ENCODE measurements at regions not wholly inside any gene's neighbourhood (a gene's known extent, or its start where the extent isn't known, plus 50 kb on each side); places are given as distances from the start of the nearest gene placed in this dataset.

DNA sequence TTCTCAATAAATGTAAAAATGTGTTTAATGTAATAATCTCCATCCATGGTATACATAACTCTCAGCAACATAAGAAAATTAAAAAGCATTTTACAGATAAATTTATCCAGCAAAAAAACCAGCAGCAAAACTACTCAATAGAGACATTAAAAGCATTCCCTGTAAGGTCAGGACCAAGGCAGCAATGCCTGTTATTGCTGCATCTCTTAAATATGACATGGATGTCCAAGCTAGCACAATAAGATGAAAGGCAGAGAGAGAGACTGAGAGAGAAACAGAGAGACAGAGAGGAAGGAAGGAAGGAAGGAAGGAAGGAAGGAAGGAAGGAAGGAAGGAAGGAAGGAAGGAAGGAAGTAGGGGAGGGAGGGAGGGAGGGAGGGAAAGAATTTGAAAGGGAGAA, 289.0 kb upstream of the PAPPA start:
- no peaks in the 10 kb centered on the region for H3K9me1 ChIP-seq (ENCODE audit: control insufficient read depth, extremely low read depth, insufficient read depth, low read length)
- no peak for FAIRE-seq
- no peaks in the 10 kb centered on the region for H3K27me3 ChIP-seq (ENCODE audit: control insufficient read depth, extremely low read depth, insufficient read depth, low read length)
- no peak overlapping the region for H3K27ac ChIP-seq (ENCODE audit: control insufficient read depth, insufficient read depth, low read length)
- no peak overlapping the region for H3K9ac ChIP-seq (ENCODE audit: control insufficient read depth, extremely low read depth, insufficient read depth, low read length)
- H3K79me2 ChIP-seq (ENCODE audit: control insufficient read depth, insufficient read depth, low read length) = no peaks in the 10 kb centered on the region
- H4K20me1 ChIP-seq (ENCODE audit: control insufficient read depth, extremely low read depth, insufficient read depth, low read length) = no peaks in the 10 kb centered on the region
- H3K9me3 ChIP-seq (ENCODE audit: control insufficient read depth, low read depth, low read length) = no peaks in the 10 kb centered on the region
- dilution Hi-C loops (cut with MboI; ENCODE audit: extremely low pct_ligation_motif_present, low sequenced_read_pairs) = no loop called here
- H2AFZ ChIP-seq (ENCODE audit: control insufficient read depth, low read length) = no peak overlapping the region
- no peak for DNase-seq (ENCODE audit: low read depth, low spot score)
- H3K4me3 ChIP-seq (ENCODE audit: control insufficient read depth in 2 of 3, extremely low read depth in 1 of 3, insufficient read depth in 2 of 3, low read depth in 1 of 3, low read length in 3 of 3) = no peak overlapping the region
- TF ChIP-seq, protein P1, sequence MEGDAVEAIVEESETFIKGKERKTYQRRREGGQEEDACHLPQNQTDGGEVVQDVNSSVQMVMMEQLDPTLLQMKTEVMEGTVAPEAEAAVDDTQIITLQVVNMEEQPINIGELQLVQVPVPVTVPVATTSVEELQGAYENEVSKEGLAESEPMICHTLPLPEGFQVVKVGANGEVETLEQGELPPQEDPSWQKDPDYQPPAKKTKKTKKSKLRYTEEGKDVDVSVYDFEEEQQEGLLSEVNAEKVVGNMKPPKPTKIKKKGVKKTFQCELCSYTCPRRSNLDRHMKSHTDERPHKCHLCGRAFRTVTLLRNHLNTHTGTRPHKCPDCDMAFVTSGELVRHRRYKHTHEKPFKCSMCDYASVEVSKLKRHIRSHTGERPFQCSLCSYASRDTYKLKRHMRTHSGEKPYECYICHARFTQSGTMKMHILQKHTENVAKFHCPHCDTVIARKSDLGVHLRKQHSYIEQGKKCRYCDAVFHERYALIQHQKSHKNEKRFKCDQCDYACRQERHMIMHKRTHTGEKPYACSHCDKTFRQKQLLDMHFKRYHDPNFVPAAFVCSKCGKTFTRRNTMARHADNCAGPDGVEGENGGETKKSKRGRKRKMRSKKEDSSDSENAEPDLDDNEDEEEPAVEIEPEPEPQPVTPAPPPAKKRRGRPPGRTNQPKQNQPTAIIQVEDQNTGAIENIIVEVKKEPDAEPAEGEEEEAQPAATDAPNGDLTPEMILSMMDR (optimal IDR thresholded peaks at IDR 0.05 in 1 of 3, IDR thresholded peaks at IDR 0.05 in 1 of 3, conservative IDR thresholded peaks at IDR 0.05 in 1 of 3; ENCODE audit: extremely low read depth in 1 of 3, insufficient read depth in 2 of 3, low read length in 3 of 3) = no peak
- no peak for TF ChIP-seq EZH2 (IDR thresholded peaks at IDR 0.05; ENCODE audit: low read length)
- H3K4me1 ChIP-seq (ENCODE audit: control insufficient read depth, extremely low read depth, insufficient read depth, low read length) = no peaks in the 10 kb centered on the region
- H3K36me3 ChIP-seq (ENCODE audit: control insufficient read depth in 2 of 2, extremely low read depth in 1 of 2, insufficient read depth in 2 of 2, low read length in 2 of 2) = no peaks in the 10 kb centered on the region
- H3K4me2 ChIP-seq (ENCODE audit: control insufficient read depth, extremely low read depth, insufficient read depth, low read depth, low read length) = no peak overlapping the region

DNA sequence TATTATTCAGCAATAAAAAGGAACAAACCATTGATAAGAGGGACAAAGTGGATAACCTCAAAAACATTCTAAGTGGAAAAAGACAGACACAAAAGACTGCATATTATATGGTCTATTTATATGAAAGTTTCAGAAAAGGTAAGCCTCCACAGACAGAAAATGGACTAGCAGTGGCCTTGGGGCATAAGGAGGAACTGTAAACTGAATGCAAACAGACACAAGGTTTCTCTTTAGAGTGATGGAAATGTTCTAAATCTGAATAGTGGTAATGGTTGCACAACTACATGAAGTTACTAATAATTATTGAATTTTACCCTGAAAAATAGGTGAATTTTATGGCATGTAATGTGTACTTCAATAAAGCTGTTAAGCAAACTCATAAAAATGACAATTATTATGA, 286.3 kb upstream of the PAPPA start:
- DNase-seq (ENCODE audit: low read depth, low spot score) = no peak
- Histone ChIP-seq H3K27me3 (ENCODE audit: control insufficient read depth, extremely low read depth, insufficient read depth, low read length) (no peaks in the 10 kb centered on the region), H2AFZ (ENCODE audit: control insufficient read depth, low read length) (no peak overlapping the region), H3K4me2 (ENCODE audit: control insufficient read depth, extremely low read depth, insufficient read depth, low read depth, low read length) (no peak overlapping the region), H3K9me3 (ENCODE audit: control insufficient read depth, low read depth, low read length) (no peaks in the 10 kb centered on the region), H3K79me2 (ENCODE audit: control insufficient read depth, insufficient read depth, low read length) (no peaks in the 10 kb centered on the region), H3K36me3 (ENCODE audit: control insufficient read depth in 2 of 2, extremely low read depth in 1 of 2, insufficient read depth in 2 of 2, low read length in 2 of 2) (no peaks in the 10 kb centered on the region), H3K9me1 (ENCODE audit: control insufficient read depth, extremely low read depth, insufficient read depth, low read length) (no peaks in the 10 kb centered on the region), H4K20me1 (ENCODE audit: control insufficient read depth, extremely low read depth, insufficient read depth, low read length) (no peaks in the 10 kb centered on the region), H3K27ac (ENCODE audit: control insufficient read depth, insufficient read depth, low read length) (no peak overlapping the region), H3K9ac (ENCODE audit: control insufficient read depth, extremely low read depth, insufficient read depth, low read length) (no peak overlapping the region), H3K4me3 (ENCODE audit: control insufficient read depth in 2 of 3, extremely low read depth in 1 of 3, insufficient read depth in 2 of 3, low read depth in 1 of 3, low read length in 3 of 3) (no peak overlapping the region), H3K4me1 (ENCODE audit: control insufficient read depth, extremely low read depth, insufficient read depth, low read length) (peaks cover 5% of the 10 kb centered on the region)
- dilution Hi-C loops (cut with MboI; ENCODE audit: extremely low pct_ligation_motif_present, low sequenced_read_pairs) = no loop called here
- TF ChIP-seq, protein P1 (optimal IDR thresholded peaks at IDR 0.05 in 1 of 3, IDR thresholded peaks at IDR 0.05 in 1 of 3, conservative IDR thresholded peaks at IDR 0.05 in 1 of 3; ENCODE audit: extremely low read depth in 1 of 3, insufficient read depth in 2 of 3, low read length in 3 of 3) = no peak
- TF ChIP-seq EZH2 (IDR thresholded peaks at IDR 0.05; ENCODE audit: low read length) = no peak
- no peak for FAIRE-seq
